ENCODE measurements at regions not wholly inside any gene's neighbourhood (a gene's known extent, or its start where the extent isn't known, plus 50 kb on each side); places are given as distances from the start of the nearest gene placed in this dataset.

DNA sequence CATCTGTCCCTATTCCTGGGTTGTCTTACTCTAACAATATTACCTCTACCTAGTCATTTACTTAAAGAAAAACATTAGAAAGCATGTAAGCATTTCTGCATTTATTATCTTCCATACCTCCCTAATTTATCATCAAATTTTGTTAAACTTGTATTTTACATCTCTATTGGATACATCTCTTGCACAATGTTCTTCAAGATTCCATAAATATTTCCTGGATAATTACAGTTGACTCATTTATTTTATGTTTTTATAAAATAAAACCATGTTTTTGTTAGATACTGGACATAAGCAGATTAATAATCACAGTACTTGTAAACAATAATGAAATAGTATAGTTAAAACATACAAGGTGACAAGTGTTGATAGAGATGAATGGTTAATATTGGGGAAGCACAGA, 209.0 kb downstream of the TMTC3 start:
- TF ChIP-seq, protein P1, sequence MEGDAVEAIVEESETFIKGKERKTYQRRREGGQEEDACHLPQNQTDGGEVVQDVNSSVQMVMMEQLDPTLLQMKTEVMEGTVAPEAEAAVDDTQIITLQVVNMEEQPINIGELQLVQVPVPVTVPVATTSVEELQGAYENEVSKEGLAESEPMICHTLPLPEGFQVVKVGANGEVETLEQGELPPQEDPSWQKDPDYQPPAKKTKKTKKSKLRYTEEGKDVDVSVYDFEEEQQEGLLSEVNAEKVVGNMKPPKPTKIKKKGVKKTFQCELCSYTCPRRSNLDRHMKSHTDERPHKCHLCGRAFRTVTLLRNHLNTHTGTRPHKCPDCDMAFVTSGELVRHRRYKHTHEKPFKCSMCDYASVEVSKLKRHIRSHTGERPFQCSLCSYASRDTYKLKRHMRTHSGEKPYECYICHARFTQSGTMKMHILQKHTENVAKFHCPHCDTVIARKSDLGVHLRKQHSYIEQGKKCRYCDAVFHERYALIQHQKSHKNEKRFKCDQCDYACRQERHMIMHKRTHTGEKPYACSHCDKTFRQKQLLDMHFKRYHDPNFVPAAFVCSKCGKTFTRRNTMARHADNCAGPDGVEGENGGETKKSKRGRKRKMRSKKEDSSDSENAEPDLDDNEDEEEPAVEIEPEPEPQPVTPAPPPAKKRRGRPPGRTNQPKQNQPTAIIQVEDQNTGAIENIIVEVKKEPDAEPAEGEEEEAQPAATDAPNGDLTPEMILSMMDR (IDR thresholded peaks at IDR 0.05): no peak
- TF ChIP-seq ZFX (IDR thresholded peaks at IDR 0.05; ENCODE audit: borderline replicate concordance): no peak

Data from 22Rv1 (cell line).